ENCODE measurements at regions not wholly inside any gene's neighbourhood (a gene's known extent, or its start where the extent isn't known, plus 50 kb on each side); places are given as distances from the start of the nearest gene placed in this dataset.

- no peak for TF ChIP-seq SIN3A (IDR thresholded peaks at IDR 0.05; ENCODE audit: borderline replicate concordance, insufficient read depth, low read length)
- no peak for TF ChIP-seq FOXP2 (optimal IDR thresholded peaks at IDR 0.05; ENCODE audit: borderline replicate concordance, extremely low read depth, extremely low read length, insufficient read depth)
- TF ChIP-seq TAF1 (IDR thresholded peaks at IDR 0.05; ENCODE audit: borderline replicate concordance, insufficient read depth, low read length): no peak
- TF ChIP-seq POLR2AphosphoS5 (IDR thresholded peaks at IDR 0.05; ENCODE audit: low read depth, low read length): no peak
- no peak for TF ChIP-seq REST (IDR thresholded peaks at IDR 0.05; ENCODE audit: insufficient read depth in 1 of 2, low read depth in 2 of 2, low read length in 2 of 2)
Observed at GRCh38 chr13:26968431-26969341, 202.9 kb downstream of the USP12 start.

GRCh38 chr13:26967119-26968038 lies 204.2 kb downstream of the USP12 start:
- TF ChIP-seq FOXP2 (optimal IDR thresholded peaks at IDR 0.05; ENCODE audit: borderline replicate concordance, extremely low read depth, extremely low read length, insufficient read depth): no peak
- no peak for TF ChIP-seq REST (IDR thresholded peaks at IDR 0.05; ENCODE audit: insufficient read depth in 1 of 2, low read depth in 2 of 2, low read length in 2 of 2)
- no peak for TF ChIP-seq TAF1 (IDR thresholded peaks at IDR 0.05; ENCODE audit: borderline replicate concordance, insufficient read depth, low read length)
- TF ChIP-seq POLR2AphosphoS5 (IDR thresholded peaks at IDR 0.05; ENCODE audit: low read depth, low read length): no peak
- TF ChIP-seq SIN3A (IDR thresholded peaks at IDR 0.05; ENCODE audit: borderline replicate concordance, insufficient read depth, low read length): no peak

GRCh38 chr13:26966701-26967080 lies 204.9 kb downstream of the USP12 start:
- TF ChIP-seq TAF1 (IDR thresholded peaks at IDR 0.05; ENCODE audit: borderline replicate concordance, insufficient read depth, low read length) (no peak), POLR2AphosphoS5 (IDR thresholded peaks at IDR 0.05; ENCODE audit: low read depth, low read length) (no peak), REST (IDR thresholded peaks at IDR 0.05; ENCODE audit: insufficient read depth in 1 of 2, low read depth in 2 of 2, low read length in 2 of 2) (no peak), FOXP2 (optimal IDR thresholded peaks at IDR 0.05; ENCODE audit: borderline replicate concordance, extremely low read depth, extremely low read length, insufficient read depth) (no peak), SIN3A (IDR thresholded peaks at IDR 0.05; ENCODE audit: borderline replicate concordance, insufficient read depth, low read length) (no peak)

GRCh38 chr13:26965952-26966700 lies 205.5 kb downstream of the USP12 start:
- TF ChIP-seq SIN3A (IDR thresholded peaks at IDR 0.05; ENCODE audit: borderline replicate concordance, insufficient read depth, low read length) (no peak), FOXP2 (optimal IDR thresholded peaks at IDR 0.05; ENCODE audit: borderline replicate concordance, extremely low read depth, extremely low read length, insufficient read depth) (no peak), POLR2AphosphoS5 (IDR thresholded peaks at IDR 0.05; ENCODE audit: low read depth, low read length) (no peak), REST (IDR thresholded peaks at IDR 0.05; ENCODE audit: insufficient read depth in 1 of 2, low read depth in 2 of 2, low read length in 2 of 2) (no peak), TAF1 (IDR thresholded peaks at IDR 0.05; ENCODE audit: borderline replicate concordance, insufficient read depth, low read length) (no peak)
